Suprapubic skin (tissue), 4 donors: ENCODE measurements at regions not wholly inside any gene's neighbourhood (a gene's known extent, or its start where the extent isn't known, plus 50 kb on each side); places are given as distances from the start of the nearest gene placed in this dataset.
A peak's percentile ranks its signal among the peaks of the same experiment; 100 is the strongest.
"Not testable (repeated sequence)": the region's sequence is repeated elsewhere in the genome, so short reads cannot be mapped to it uniquely, and the experiment has no call there.

Experiments used
- DNase-seq, 2 donors: peaks; one replicate each; pipeline ENCODE4 v3.0.0-alpha.2; 2019; ENCODE audit warnings: low spot score in 2 of 2
- H3K27ac ChIP-seq: fragments of 200-600 bp; sonication (generic); one replicate; pipeline ENCODE4 v1.5.1; 2019
- H3K27me3 ChIP-seq: fragments of 200-600 bp; sonication (generic); one replicate; pipeline ENCODE4 v1.5.1; 2019
- H3K36me3 ChIP-seq: fragments of 200-600 bp; sonication (generic); one replicate; pipeline ENCODE4 v1.5.1; 2019
- H3K4me1 ChIP-seq: fragments of 200-600 bp; sonication (generic); one replicate; pipeline ENCODE4 v1.5.1; 2019
- H3K4me3 ChIP-seq: fragments of 200-600 bp; sonication (generic); one replicate; pipeline ENCODE4 v1.5.1; 2019; ENCODE audit warnings: mild to moderate bottlenecking
- H3K9me3 ChIP-seq: fragments of 200-600 bp; sonication (generic); one replicate; pipeline ENCODE4 v1.5.1; 2019
- CTCF ChIP-seq, 2 donors: fragments of 200-600 bp in 1 of 2; fragments of 450-650 bp in 1 of 2; sonication (generic) in 1 of 2; IDR thresholded peaks; one replicate each; pipeline ENCODE4 v1.5.1; 2016 to 2019; ENCODE audit warnings: antibody characterized with exemption in 2 of 2, mild to moderate bottlenecking in 1 of 2, moderate library complexity in 1 of 2
- EP300 ChIP-seq: sonication (generic); formaldehyde crosslinking; IDR thresholded peaks from one replicate; pipeline ENCODE4 v1.6.1; 2017; ENCODE audit warnings: antibody characterized with exemption
- POLR2A ChIP-seq, 2 donors: fragments of 450-650 bp; IDR thresholded peaks; one replicate each; pipeline ENCODE4 v1.6.1; 2017; ENCODE audit warnings: antibody characterized with exemption in 2 of 2, mild to moderate bottlenecking in 2 of 2, moderate library complexity in 2 of 2
- POLR2AphosphoS5 ChIP-seq, 3 donors: sonication (generic); formaldehyde crosslinking; IDR thresholded peaks; one replicate each; pipeline ENCODE4 v1.6.1; 2017; ENCODE audit warnings: antibody characterized with exemption in 3 of 3
- WGBS: methylation state at CpG from one replicate; pipeline ENCODE4 v1.1.5; 2018; 5-methylcytosine and 5-hydroxymethylcytosine counted together

- H3K4me1 ChIP-seq: peaks cover 29% of the 10 kb centered on the region
- no peaks in the 10 kb centered on the region for H3K36me3 ChIP-seq
- no peak overlapping the region for H3K4me3 ChIP-seq
- DNase-seq: no peak
- H3K27me3 ChIP-seq: no peaks in the 10 kb centered on the region
- H3K27ac ChIP-seq: no peak overlapping the region
- no peaks in the 10 kb centered on the region for H3K9me3 ChIP-seq
- WGBS: 70% methylated on average over 5 of the region's 5 CpGs
- no peak for TF ChIP-seq POLR2A (IDR thresholded peaks at IDR 0.05)
- no peak for TF ChIP-seq POLR2AphosphoS5 (IDR thresholded peaks at IDR 0.05)
- TF ChIP-seq CTCF (IDR thresholded peaks at IDR 0.05): no peak
- no peak for TF ChIP-seq EP300
These were observed 407.9 kb downstream of the MED13L start for GRCh38 chr12:115869604-115870003.

GRCh38 chr12:115868624-115869023 is 408.9 kb downstream of the MED13L start:
- H3K27ac ChIP-seq: no peak overlapping the region
- no peak for DNase-seq
- no peaks in the 10 kb centered on the region for H3K9me3 ChIP-seq
- peaks cover 29% of the 10 kb centered on the region for H3K4me1 ChIP-seq
- no peak overlapping the region for H3K4me3 ChIP-seq
- H3K36me3 ChIP-seq: no peaks in the 10 kb centered on the region
- TF ChIP-seq EP300 (no peak), POLR2AphosphoS5 (IDR thresholded peaks at IDR 0.05) (no peak), POLR2A (IDR thresholded peaks at IDR 0.05) (no peak), CTCF (IDR thresholded peaks at IDR 0.05) (no peak)
- H3K27me3 ChIP-seq: no peaks in the 10 kb centered on the region
- 89% methylated on average over 6 of the region's 6 CpGs for WGBS

GRCh38 chr12:115867854-115868253 is 409.6 kb downstream of the MED13L start:
- H3K4me3 ChIP-seq: no peak overlapping the region
- H3K36me3 ChIP-seq: no peaks in the 10 kb centered on the region
- WGBS: 82% methylated on average over 4 of the region's 4 CpGs
- H3K27ac ChIP-seq: no peak overlapping the region
- peaks cover 26% of the 10 kb centered on the region for H3K4me1 ChIP-seq
- DNase-seq: no peak
- H3K9me3 ChIP-seq: no peaks in the 10 kb centered on the region
- TF ChIP-seq POLR2AphosphoS5 (IDR thresholded peaks at IDR 0.05): no peak
- no peaks in the 10 kb centered on the region for H3K27me3 ChIP-seq

GRCh38 chr12:115866909-115867525 is 410.5 kb downstream of the MED13L start:
- Histone ChIP-seq H3K4me1 (peaks cover 19% of the 10 kb centered on the region), H3K4me3 (no peak overlapping the region), H3K9me3 (no peaks in the 10 kb centered on the region), H3K36me3 (no peaks in the 10 kb centered on the region), H3K27ac (no peak overlapping the region), H3K27me3 (no peaks in the 10 kb centered on the region)
- 75% methylated on average over 6 of the region's 6 CpGs for WGBS
- TF ChIP-seq CTCF (IDR thresholded peaks at IDR 0.05) (peak in 1 of 2 donors; percentile 13), EP300 (no peak)
- no peak for DNase-seq

- not testable (repeated sequence) for H3K36me3 ChIP-seq, H3K4me3 ChIP-seq, H3K27me3 ChIP-seq, DNase-seq, H3K9me3 ChIP-seq, H3K27ac ChIP-seq
- 87% methylated on average over 3 of the region's 3 CpGs for WGBS
- peaks cover 13% of the 10 kb centered on the region for H3K4me1 ChIP-seq
These were observed 411.2 kb downstream of the MED13L start for GRCh38 chr12:115866281-115866680.

- TF ChIP-seq EP300: no peak
- TF ChIP-seq CTCF (IDR thresholded peaks at IDR 0.05): no peak
- TF ChIP-seq POLR2A (IDR thresholded peaks at IDR 0.05): no peak
- TF ChIP-seq POLR2AphosphoS5 (IDR thresholded peaks at IDR 0.05): no peak
- DNase-seq: no peak
- WGBS: 19% methylated on average over 2 of the region's 2 CpGs
- Histone ChIP-seq H3K27me3 (no peaks in the 10 kb centered on the region), H3K9me3 (no peaks in the 10 kb centered on the region), H3K4me1 (peaks cover 1% of the 10 kb centered on the region), H3K36me3 (no peaks in the 10 kb centered on the region), H3K4me3 (no peak overlapping the region), H3K27ac (no peak overlapping the region)
These were observed 413.1 kb downstream of the MED13L start for GRCh38 chr12:115864396-115864795.
